WTC11 (cell line): ENCODE measurements at regions not wholly inside any gene's neighbourhood (a gene's known extent, or its start where the extent isn't known, plus 50 kb on each side); places are given as distances from the start of the nearest gene placed in this dataset.

Source experiments
- ATAC-seq: fragments of 200-7000 bp; cut with Tn5 transposase; 2 replicates; pipeline ENCODE4 v1.10.0; 2021; ENCODE audit warnings: mild to moderate bottlenecking, moderate library complexity
- CTCF ChIA-PET: fragments of 300-600 bp; sonication (Branson Sonifier 250); formaldehyde crosslinking; loops from one replicate; lab custom pipeline; 2021; ENCODE audit warnings: antibody characterized with exemption; lab: Charles Lee
- POLR2A ChIA-PET: fragments of 350-600 bp; sonication (Branson Sonifier 250); formaldehyde crosslinking; loops from one replicate; lab custom pipeline; 2021; ENCODE audit warnings: antibody characterized with exemption; lab: Charles Lee
- DNase-seq: peaks from one replicate; pipeline ENCODE4 v3.0.0; 2021; ENCODE audit warnings: low spot score
- H3K27ac Mint-ChIP-seq: 2 replicates; pipeline ENCODE4 v1.8.0; 2021; ENCODE audit warnings: mixed read lengths
- H3K27me3 Mint-ChIP-seq: 2 replicates; pipeline ENCODE4 v1.8.0; 2021; ENCODE audit warnings: low read depth, mild to moderate bottlenecking, moderate library complexity, mixed read lengths
- H3K36me3 Mint-ChIP-seq: 2 replicates; pipeline ENCODE4 v1.8.0; 2021; ENCODE audit warnings: mixed read lengths
- H3K4me1 Mint-ChIP-seq: 2 replicates; pipeline ENCODE4 v1.8.0; 2022; ENCODE audit warnings: mixed read lengths
- H3K4me3 Mint-ChIP-seq: 2 replicates; pipeline ENCODE4 v1.8.0; 2021; ENCODE audit warnings: mild to moderate bottlenecking, moderate library complexity, mixed read lengths
- H3K9me3 Mint-ChIP-seq: 2 replicates; pipeline ENCODE4 v1.8.0; 2021; ENCODE audit warnings: mixed read lengths
- GTF2I ChIP-seq: fragments of 250-450 bp; sonication (Bioruptor Pico); conservative IDR thresholded peaks from 2 replicates; pipeline ENCODE4 v1.4.0; 2021; ENCODE audit warnings: mild to moderate bottlenecking
- JAZF1 ChIP-seq: fragments of 250-450 bp; sonication (Bioruptor Pico); IDR thresholded peaks from 2 replicates; pipeline ENCODE4 v1.9.0; 2021; ENCODE audit warnings: moderate library complexity, mild to moderate bottlenecking, inconsistent platforms
- SMAD3 ChIP-seq: sonication (generic); formaldehyde crosslinking; IDR thresholded peaks from 2 replicates; pipeline ENCODE4 v1.8.0; 2022; ENCODE audit warnings: missing genetic modification reagents, mild to moderate bottlenecking, borderline replicate concordance
- SOX15 ChIP-seq: fragments of 250-450 bp; sonication (Bioruptor Pico); IDR thresholded peaks from 2 replicates; pipeline ENCODE4 v1.9.0; 2021; ENCODE audit warnings: mild to moderate bottlenecking
- ZNF138 ChIP-seq: sonication (generic); formaldehyde crosslinking; conservative IDR thresholded peaks from 2 replicates; pipeline ENCODE4 v1.8.1; 2022; ENCODE audit warnings: mild to moderate bottlenecking, moderate library complexity, missing genetic modification reagents
- ZNF423 ChIP-seq: fragments of 250-450 bp; sonication (Bioruptor Pico); IDR thresholded peaks from 2 replicates; pipeline ENCODE4 v2.1.2; 2022; ENCODE audit warnings: mild to moderate bottlenecking, moderate library complexity
- TF ChIP-seq, protein P1 (sequence below): sonication (generic); formaldehyde crosslinking; conservative IDR thresholded peaks from 2 replicates; pipeline ENCODE4 v1.8.1; 2022; ENCODE audit warnings: mild to moderate bottlenecking, missing genetic modification reagents
- TF ChIP-seq, protein P2 (sequence below): sonication (generic); formaldehyde crosslinking; IDR thresholded peaks from 2 replicates; pipeline ENCODE4 v1.8.0; 2023; ENCODE audit warnings: mild to moderate bottlenecking, missing genetic modification reagents
- TF ChIP-seq, protein P3 (sequence below): sonication (generic); formaldehyde crosslinking; IDR thresholded peaks from 2 replicates; pipeline ENCODE4 v1.8.0; 2022; ENCODE audit warnings: mild to moderate bottlenecking, missing genetic modification reagents
- TF ChIP-seq, protein P4 (sequence below): sonication (generic); formaldehyde crosslinking; IDR thresholded peaks from 2 replicates; pipeline ENCODE4 v1.8.1; 2023; ENCODE audit warnings: mild to moderate bottlenecking, moderate library complexity, missing genetic modification reagents
- TF ChIP-seq, protein P5 (sequence below): sonication (generic); formaldehyde crosslinking; IDR thresholded peaks from 2 replicates; pipeline ENCODE4 v1.8.1; 2022; ENCODE audit warnings: low read depth, missing genetic modification reagents, borderline replicate concordance
- TF ChIP-seq, protein P6 (sequence below): sonication (generic); formaldehyde crosslinking; IDR thresholded peaks from 2 replicates; pipeline ENCODE4 v1.8.1; 2022; ENCODE audit warnings: missing genetic modification reagents, borderline replicate concordance
- TF ChIP-seq, protein P7 (sequence below): fragments of 250-450 bp; sonication (Bioruptor Pico); IDR thresholded peaks from 2 replicates; pipeline ENCODE4 v1.9.0; 2021; ENCODE audit warnings: mild to moderate bottlenecking
- TF ChIP-seq, protein P8 (sequence below): sonication (generic); formaldehyde crosslinking; IDR thresholded peaks from 2 replicates; pipeline ENCODE4 v1.8.1; 2023; ENCODE audit warnings: mild to moderate bottlenecking, missing genetic modification reagents
- TF ChIP-seq, protein P9 (sequence below): sonication (generic); formaldehyde crosslinking; IDR thresholded peaks from 2 replicates; pipeline ENCODE4 v1.8.0; 2022; ENCODE audit warnings: missing genetic modification reagents
- TF ChIP-seq, protein P10 (sequence below): fragments of 250-450 bp; sonication (Bioruptor Pico); conservative IDR thresholded peaks from 2 replicates; pipeline ENCODE4 v1.9.0; 2021; ENCODE audit warnings: mild to moderate bottlenecking

DNA sequence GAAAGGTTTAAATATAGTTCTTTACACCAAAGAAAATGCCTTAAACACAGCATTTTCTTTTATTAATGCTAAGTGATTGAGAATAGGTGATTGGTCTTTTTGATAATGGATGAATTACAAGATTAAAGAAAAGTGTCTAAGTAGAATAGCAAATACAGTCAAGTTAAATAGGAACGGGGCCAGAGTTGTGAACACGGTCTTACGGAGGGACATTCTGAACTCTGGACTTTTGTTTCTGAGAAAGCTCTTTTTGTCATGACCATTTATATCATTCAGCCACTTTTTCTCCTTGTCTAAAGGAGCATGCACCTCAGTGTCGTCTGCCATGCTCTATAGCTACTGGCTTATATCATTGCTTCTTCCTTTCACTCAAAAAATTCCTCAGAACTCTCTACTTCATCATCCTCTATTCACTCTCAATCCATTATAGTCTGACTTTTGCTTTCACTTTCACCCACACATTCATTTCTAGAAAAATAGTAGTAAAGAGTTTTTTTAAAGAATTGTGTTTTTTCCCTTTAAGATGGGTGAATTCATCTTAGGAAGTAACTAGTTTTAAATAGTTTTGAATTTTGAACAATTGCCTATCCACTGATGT, 263.0 kb upstream of the FBXL7 start:
- no peak overlapping the region for H3K27ac Mint-ChIP-seq
- H3K4me1 Mint-ChIP-seq: peaks cover 22% of the 10 kb centered on the region
- DNase-seq: no peak
- ATAC-seq: no peak
- ChIA-PET POLR2A (no interaction called here), CTCF (no interaction called here)
- H3K27me3 Mint-ChIP-seq: no peaks in the 10 kb centered on the region
- H3K9me3 Mint-ChIP-seq: peaks cover 37% of the 10 kb centered on the region
- no peak overlapping the region for H3K4me3 Mint-ChIP-seq
- peaks cover 22% of the 10 kb centered on the region for H3K36me3 Mint-ChIP-seq
- TF ChIP-seq, protein P1, sequence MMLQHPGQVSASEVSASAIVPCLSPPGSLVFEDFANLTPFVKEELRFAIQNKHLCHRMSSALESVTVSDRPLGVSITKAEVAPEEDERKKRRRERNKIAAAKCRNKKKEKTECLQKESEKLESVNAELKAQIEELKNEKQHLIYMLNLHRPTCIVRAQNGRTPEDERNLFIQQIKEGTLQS (CRISPR knock-in tag): no peak
- TF ChIP-seq ZNF423 (no peak), ZNF138 (CRISPR knock-in tag) (no peak), SMAD3 (no peak), GTF2I (CRISPR knock-in tag) (no peak), SOX15 (CRISPR knock-in tag) (no peak), JAZF1 (CRISPR knock-in tag) (no peak)
- TF ChIP-seq, protein P2, sequence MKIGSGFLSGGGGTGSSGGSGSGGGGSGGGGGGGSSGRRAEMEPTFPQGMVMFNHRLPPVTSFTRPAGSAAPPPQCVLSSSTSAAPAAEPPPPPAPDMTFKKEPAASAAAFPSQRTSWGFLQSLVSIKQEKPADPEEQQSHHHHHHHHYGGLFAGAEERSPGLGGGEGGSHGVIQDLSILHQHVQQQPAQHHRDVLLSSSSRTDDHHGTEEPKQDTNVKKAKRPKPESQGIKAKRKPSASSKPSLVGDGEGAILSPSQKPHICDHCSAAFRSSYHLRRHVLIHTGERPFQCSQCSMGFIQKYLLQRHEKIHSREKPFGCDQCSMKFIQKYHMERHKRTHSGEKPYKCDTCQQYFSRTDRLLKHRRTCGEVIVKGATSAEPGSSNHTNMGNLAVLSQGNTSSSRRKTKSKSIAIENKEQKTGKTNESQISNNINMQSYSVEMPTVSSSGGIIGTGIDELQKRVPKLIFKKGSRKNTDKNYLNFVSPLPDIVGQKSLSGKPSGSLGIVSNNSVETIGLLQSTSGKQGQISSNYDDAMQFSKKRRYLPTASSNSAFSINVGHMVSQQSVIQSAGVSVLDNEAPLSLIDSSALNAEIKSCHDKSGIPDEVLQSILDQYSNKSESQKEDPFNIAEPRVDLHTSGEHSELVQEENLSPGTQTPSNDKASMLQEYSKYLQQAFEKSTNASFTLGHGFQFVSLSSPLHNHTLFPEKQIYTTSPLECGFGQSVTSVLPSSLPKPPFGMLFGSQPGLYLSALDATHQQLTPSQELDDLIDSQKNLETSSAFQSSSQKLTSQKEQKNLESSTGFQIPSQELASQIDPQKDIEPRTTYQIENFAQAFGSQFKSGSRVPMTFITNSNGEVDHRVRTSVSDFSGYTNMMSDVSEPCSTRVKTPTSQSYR (CRISPR knock-in tag): no peak
- TF ChIP-seq, protein P3, sequence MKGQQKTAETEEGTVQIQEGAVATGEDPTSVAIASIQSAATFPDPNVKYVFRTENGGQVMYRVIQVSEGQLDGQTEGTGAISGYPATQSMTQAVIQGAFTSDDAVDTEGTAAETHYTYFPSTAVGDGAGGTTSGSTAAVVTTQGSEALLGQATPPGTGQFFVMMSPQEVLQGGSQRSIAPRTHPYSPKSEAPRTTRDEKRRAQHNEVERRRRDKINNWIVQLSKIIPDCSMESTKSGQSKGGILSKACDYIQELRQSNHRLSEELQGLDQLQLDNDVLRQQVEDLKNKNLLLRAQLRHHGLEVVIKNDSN: no peak
- TF ChIP-seq, protein P4, sequence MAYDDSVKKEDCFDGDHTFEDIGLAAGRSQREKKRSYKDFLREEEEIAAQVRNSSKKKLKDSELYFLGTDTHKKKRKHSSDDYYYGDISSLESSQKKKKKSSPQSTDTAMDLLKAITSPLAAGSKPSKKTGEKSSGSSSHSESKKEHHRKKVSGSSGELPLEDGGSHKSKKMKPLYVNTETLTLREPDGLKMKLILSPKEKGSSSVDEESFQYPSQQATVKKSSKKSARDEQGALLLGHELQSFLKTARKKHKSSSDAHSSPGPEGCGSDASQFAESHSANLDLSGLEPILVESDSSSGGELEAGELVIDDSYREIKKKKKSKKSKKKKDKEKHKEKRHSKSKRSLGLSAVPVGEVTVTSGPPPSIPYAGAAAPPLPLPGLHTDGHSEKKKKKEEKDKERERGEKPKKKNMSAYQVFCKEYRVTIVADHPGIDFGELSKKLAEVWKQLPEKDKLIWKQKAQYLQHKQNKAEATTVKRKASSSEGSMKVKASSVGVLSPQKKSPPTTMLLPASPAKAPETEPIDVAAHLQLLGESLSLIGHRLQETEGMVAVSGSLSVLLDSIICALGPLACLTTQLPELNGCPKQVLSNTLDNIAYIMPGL: no peak
- TF ChIP-seq, protein P5, sequence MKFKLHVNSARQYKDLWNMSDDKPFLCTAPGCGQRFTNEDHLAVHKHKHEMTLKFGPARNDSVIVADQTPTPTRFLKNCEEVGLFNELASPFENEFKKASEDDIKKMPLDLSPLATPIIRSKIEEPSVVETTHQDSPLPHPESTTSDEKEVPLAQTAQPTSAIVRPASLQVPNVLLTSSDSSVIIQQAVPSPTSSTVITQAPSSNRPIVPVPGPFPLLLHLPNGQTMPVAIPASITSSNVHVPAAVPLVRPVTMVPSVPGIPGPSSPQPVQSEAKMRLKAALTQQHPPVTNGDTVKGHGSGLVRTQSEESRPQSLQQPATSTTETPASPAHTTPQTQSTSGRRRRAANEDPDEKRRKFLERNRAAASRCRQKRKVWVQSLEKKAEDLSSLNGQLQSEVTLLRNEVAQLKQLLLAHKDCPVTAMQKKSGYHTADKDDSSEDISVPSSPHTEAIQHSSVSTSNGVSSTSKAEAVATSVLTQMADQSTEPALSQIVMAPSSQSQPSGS (CRISPR knock-in tag): no peak
- TF ChIP-seq, protein P6, sequence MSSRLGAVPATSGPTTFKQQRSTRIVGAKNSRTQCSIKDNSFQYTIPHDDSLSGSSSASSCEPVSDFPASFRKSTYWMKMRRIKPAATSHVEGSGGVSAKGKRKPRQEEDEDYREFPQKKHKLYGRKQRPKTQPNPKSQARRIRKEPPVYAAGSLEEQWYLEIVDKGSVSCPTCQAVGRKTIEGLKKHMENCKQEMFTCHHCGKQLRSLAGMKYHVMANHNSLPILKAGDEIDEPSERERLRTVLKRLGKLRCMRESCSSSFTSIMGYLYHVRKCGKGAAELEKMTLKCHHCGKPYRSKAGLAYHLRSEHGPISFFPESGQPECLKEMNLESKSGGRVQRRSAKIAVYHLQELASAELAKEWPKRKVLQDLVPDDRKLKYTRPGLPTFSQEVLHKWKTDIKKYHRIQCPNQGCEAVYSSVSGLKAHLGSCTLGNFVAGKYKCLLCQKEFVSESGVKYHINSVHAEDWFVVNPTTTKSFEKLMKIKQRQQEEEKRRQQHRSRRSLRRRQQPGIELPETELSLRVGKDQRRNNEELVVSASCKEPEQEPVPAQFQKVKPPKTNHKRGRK (CRISPR knock-in tag): no peak
- TF ChIP-seq, protein P7, sequence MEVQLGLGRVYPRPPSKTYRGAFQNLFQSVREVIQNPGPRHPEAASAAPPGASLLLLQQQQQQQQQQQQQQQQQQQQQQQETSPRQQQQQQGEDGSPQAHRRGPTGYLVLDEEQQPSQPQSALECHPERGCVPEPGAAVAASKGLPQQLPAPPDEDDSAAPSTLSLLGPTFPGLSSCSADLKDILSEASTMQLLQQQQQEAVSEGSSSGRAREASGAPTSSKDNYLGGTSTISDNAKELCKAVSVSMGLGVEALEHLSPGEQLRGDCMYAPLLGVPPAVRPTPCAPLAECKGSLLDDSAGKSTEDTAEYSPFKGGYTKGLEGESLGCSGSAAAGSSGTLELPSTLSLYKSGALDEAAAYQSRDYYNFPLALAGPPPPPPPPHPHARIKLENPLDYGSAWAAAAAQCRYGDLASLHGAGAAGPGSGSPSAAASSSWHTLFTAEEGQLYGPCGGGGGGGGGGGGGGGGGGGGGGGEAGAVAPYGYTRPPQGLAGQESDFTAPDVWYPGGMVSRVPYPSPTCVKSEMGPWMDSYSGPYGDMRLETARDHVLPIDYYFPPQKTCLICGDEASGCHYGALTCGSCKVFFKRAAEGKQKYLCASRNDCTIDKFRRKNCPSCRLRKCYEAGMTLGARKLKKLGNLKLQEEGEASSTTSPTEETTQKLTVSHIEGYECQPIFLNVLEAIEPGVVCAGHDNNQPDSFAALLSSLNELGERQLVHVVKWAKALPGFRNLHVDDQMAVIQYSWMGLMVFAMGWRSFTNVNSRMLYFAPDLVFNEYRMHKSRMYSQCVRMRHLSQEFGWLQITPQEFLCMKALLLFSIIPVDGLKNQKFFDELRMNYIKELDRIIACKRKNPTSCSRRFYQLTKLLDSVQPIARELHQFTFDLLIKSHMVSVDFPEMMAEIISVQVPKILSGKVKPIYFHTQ (CRISPR knock-in tag): no peak
- TF ChIP-seq, protein P8, sequence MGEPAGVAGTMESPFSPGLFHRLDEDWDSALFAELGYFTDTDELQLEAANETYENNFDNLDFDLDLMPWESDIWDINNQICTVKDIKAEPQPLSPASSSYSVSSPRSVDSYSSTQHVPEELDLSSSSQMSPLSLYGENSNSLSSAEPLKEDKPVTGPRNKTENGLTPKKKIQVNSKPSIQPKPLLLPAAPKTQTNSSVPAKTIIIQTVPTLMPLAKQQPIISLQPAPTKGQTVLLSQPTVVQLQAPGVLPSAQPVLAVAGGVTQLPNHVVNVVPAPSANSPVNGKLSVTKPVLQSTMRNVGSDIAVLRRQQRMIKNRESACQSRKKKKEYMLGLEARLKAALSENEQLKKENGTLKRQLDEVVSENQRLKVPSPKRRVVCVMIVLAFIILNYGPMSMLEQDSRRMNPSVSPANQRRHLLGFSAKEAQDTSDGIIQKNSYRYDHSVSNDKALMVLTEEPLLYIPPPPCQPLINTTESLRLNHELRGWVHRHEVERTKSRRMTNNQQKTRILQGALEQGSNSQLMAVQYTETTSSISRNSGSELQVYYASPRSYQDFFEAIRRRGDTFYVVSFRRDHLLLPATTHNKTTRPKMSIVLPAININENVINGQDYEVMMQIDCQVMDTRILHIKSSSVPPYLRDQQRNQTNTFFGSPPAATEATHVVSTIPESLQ (CRISPR knock-in tag): no peak
- TF ChIP-seq, protein P9, sequence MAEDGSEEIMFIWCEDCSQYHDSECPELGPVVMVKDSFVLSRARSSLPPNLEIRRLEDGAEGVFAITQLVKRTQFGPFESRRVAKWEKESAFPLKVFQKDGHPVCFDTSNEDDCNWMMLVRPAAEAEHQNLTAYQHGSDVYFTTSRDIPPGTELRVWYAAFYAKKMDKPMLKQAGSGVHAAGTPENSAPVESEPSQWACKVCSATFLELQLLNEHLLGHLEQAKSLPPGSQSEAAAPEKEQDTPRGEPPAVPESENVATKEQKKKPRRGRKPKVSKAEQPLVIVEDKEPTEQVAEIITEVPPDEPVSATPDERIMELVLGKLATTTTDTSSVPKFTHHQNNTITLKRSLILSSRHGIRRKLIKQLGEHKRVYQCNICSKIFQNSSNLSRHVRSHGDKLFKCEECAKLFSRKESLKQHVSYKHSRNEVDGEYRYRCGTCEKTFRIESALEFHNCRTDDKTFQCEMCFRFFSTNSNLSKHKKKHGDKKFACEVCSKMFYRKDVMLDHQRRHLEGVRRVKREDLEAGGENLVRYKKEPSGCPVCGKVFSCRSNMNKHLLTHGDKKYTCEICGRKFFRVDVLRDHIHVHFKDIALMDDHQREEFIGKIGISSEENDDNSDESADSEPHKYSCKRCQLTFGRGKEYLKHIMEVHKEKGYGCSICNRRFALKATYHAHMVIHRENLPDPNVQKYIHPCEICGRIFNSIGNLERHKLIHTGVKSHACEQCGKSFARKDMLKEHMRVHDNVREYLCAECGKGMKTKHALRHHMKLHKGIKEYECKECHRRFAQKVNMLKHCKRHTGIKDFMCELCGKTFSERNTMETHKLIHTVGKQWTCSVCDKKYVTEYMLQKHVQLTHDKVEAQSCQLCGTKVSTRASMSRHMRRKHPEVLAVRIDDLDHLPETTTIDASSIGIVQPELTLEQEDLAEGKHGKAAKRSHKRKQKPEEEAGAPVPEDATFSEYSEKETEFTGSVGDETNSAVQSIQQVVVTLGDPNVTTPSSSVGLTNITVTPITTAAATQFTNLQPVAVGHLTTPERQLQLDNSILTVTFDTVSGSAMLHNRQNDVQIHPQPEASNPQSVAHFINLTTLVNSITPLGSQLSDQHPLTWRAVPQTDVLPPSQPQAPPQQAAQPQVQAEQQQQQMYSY: no peak
- TF ChIP-seq, protein P10, sequence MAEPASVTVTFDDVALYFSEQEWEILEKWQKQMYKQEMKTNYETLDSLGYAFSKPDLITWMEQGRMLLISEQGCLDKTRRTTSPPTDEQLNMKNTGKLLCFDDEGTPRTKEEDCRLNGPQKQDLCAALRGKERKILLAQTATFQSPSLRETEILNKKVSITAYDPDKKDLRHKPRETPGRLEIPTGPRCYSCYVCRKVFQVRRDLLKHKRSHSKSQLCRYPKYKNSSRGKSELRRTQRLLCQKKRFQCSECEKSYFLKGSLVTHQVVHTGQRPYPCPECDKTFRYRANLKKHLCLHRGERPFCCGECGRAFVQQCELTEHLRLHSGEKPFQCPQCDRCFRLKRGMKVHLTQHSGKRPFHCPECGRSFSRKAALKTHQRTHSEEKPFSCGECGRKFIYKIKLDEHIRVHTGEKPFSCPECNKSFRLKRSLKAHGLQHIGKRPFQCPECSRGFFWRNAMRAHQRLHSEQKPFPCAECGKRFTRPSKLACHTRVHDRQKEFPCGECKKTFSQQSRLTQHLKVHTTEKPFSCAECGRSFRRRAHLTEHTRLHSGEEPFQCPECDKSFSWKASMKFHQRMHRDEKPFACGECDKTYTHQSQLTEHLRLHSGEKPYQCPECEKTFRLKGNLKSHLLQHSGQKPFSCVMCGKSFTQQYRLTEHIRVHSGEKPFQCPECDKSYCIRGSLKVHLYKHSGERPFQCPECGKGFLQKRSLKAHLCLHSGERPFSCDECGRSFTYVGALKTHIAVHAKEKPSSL (CRISPR knock-in tag): no peak
